ENCODE measurements at regions not wholly inside any gene's neighbourhood (a gene's known extent, or its start where the extent isn't known, plus 50 kb on each side); places are given as distances from the start of the nearest gene placed in this dataset.
"Not testable (repeated sequence)": the region's sequence is repeated elsewhere in the genome, so short reads cannot be mapped to it uniquely, and the experiment has no call there.

DNA sequence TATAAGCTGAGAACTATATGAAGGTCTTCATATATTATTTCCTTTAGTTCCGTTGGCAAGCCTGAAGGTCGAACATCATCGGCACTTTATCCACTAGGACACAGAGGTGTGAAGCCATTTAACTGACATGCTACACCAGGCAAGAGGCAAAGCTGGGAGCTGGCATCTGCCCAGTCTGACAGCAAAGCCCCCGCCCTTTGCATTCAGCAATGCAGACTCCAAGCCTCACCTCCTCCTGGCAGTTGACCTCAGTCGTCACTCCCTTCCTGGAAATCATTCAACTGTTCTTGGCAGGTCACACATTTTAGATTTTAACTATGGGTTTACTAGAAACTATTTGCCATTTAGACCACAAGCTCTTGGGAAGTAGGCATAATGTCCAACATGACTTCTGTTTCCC, 135.8 kb upstream of the FRG1 start:
- no peaks in the 10 kb centered on the region for H3K36me3 ChIP-seq
- H3K4me3 ChIP-seq, result no peak overlapping the region
- no peaks in the 10 kb centered on the region for H3K4me1 ChIP-seq
- peaks cover 0 to 37% (median 0%) of the 10 kb centered on the region in 4 donors for H3K9me3 ChIP-seq
- WGBS, 2 donors, result 62 to 68% methylated on average over 5 of the region's 5 CpGs
- TF ChIP-seq EP300 (IDR thresholded peaks at IDR 0.05) (no peak), POLR2A (IDR thresholded peaks at IDR 0.05) (no peak)
- TF ChIP-seq, protein P1, sequence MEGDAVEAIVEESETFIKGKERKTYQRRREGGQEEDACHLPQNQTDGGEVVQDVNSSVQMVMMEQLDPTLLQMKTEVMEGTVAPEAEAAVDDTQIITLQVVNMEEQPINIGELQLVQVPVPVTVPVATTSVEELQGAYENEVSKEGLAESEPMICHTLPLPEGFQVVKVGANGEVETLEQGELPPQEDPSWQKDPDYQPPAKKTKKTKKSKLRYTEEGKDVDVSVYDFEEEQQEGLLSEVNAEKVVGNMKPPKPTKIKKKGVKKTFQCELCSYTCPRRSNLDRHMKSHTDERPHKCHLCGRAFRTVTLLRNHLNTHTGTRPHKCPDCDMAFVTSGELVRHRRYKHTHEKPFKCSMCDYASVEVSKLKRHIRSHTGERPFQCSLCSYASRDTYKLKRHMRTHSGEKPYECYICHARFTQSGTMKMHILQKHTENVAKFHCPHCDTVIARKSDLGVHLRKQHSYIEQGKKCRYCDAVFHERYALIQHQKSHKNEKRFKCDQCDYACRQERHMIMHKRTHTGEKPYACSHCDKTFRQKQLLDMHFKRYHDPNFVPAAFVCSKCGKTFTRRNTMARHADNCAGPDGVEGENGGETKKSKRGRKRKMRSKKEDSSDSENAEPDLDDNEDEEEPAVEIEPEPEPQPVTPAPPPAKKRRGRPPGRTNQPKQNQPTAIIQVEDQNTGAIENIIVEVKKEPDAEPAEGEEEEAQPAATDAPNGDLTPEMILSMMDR (IDR thresholded peaks at IDR 0.05), result no peak
- no peaks in the 10 kb centered on the region for H3K27me3 ChIP-seq
- no peak for DNase-seq (ENCODE audit: low spot score in 2 of 2)
- no peak overlapping the region for H3K27ac ChIP-seq

- Histone ChIP-seq H3K9me3 (peaks cover 0 to 46% (median 0%) of the 10 kb centered on the region in 4 donors), H3K36me3 (no peaks in the 10 kb centered on the region), H3K27ac (no peak overlapping the region), H3K4me3 (no peak overlapping the region), H3K27me3 (no peaks in the 10 kb centered on the region), H3K4me1 (no peaks in the 10 kb centered on the region)
- TF ChIP-seq, protein P1 (IDR thresholded peaks at IDR 0.05), result no peak
- TF ChIP-seq EP300 (IDR thresholded peaks at IDR 0.05) (no peak), POLR2A (IDR thresholded peaks at IDR 0.05) (no peak)
- 70 to 76% methylated on average over 6 of the region's 6 CpGs for WGBS, 2 donors
- DNase-seq (ENCODE audit: low spot score in 2 of 2), result no peak
These were observed 134.2 kb upstream of the FRG1 start for GRCh38 chr4:189806506-189806905.

DNA sequence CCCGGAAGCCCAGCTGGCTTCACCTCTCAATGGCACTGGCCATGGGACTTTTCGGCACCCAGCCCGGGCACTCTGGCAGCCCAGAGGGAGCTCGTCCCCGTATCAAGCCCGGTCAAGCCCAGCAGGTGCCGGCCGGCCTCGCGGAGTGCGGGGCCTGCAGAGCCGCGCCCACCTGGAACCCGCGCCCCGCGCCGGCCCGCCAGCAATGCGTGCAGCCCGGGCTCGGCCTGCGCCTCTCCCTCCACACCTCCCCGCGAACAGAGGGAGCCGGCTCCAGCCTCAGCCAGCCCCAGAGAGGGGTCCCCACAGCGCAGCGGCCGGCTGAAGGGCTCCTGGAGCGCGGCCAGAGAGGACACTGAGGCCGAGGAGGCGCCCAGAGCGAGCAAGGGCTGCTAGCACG, 133.6 kb upstream of the FRG1 start:
- no peaks in the 10 kb centered on the region for H3K27me3 ChIP-seq
- H3K27ac ChIP-seq, result no peak overlapping the region
- H3K9me3 ChIP-seq, result peaks cover 0 to 46% (median 0%) of the 10 kb centered on the region in 4 donors
- TF ChIP-seq POLR2A (IDR thresholded peaks at IDR 0.05) (no peak), EP300 (IDR thresholded peaks at IDR 0.05) (no peak)
- TF ChIP-seq, protein P1 (IDR thresholded peaks at IDR 0.05), result no peak
- no peak overlapping the region for H3K4me3 ChIP-seq
- no peaks in the 10 kb centered on the region for H3K36me3 ChIP-seq
- no peaks in the 10 kb centered on the region for H3K4me1 ChIP-seq
- DNase-seq (ENCODE audit: low spot score in 2 of 2), result no peak
- 87 to 89% methylated on average over 28 to 33 of the region's 35 CpGs for WGBS, 2 donors

GRCh38 chr4:189809241-189809735, 131.4 kb upstream of the FRG1 start:
- no peak overlapping the region for H3K27ac ChIP-seq
- TF ChIP-seq EP300 (IDR thresholded peaks at IDR 0.05) (no peak), POLR2A (IDR thresholded peaks at IDR 0.05) (no peak)
- TF ChIP-seq, protein P1 (IDR thresholded peaks at IDR 0.05), result no peak
- H3K4me3 ChIP-seq, result no peak overlapping the region
- H3K9me3 ChIP-seq, result peaks cover 0 to 46% (median 0%) of the 10 kb centered on the region in 4 donors
- H3K36me3 ChIP-seq, result no peaks in the 10 kb centered on the region
- no peak for DNase-seq (ENCODE audit: low spot score in 2 of 2)
- H3K27me3 ChIP-seq, result no peaks in the 10 kb centered on the region
- 88 to 89% methylated on average over 5 of the region's 5 CpGs for WGBS, 2 donors
- H3K4me1 ChIP-seq, result no peaks in the 10 kb centered on the region

DNA sequence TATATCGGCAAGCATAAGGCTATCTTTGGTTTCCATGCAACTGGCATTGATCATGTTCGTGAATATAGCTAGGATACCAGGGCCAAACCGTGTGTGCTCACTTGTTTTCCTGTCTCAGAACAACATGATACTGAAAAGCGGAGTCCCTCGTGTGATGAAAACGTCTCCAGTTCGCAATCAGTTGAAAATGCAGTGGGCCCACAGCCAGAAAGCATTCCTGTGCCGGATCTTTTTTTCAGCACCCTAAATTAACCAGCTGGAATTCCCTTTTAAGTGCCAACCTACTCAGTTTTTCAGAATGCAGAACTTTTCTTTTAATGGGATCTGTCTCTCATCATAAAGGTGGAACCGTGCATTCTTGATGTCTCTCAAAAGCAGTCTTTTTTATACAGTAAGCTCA, 130.8 kb upstream of the FRG1 start:
- H3K27ac ChIP-seq, result no peak overlapping the region

DNA sequence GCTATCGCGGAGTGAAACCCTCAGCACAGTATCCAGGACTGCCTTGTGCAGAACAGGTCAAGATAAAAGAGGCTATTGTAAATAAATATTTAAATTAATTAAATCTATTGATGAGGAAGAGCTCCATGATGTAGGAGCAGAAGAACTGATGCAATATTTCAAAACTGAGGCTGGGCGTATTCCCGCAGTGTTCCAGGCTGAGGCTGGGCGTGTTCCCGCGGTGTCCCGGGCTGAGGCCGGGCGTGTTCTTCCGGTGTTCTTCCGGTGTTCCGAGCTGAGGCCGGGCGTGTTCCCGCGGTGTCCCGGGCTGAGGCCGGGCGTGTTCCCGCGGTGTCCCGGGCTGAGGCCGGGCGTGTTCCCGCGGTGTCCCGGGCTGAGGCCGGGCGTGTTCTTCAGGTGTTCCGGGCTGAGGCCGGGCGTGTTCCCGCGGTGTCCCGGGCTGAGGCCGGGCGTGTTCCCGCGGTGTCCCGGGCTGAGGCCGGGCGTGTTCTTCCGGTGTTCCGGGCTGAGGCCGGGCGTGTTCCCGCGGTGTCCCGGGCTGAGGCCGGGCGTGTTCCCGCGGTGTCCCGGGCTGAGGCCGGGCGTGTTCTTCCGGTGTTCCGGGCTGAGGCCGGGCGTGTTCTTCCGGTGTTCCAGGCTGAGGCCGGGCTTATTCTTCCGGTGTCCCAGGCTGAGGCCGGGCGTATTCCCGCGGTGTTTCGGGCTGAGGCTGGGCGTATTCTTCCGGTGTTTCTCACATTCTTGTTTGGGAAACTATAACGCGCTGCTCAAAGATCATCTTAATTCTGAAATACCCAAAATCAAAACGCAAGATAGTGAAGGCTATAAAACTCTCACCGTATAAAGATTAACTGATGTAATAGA, 130.1 kb upstream of the FRG1 start:
- DNase-seq (ENCODE audit: low spot score in 2 of 2); H3K36me3 ChIP-seq; H3K27me3 ChIP-seq; H3K4me1 ChIP-seq: not testable (repeated sequence)
- H3K4me3 ChIP-seq, result peak overlapping the region in 1 of 4 donors; percentile 30
- 66 to 69% methylated on average over 50 to 51 of the region's 75 CpGs for WGBS, 2 donors
- H3K9me3 ChIP-seq, result peaks cover 0 to 46% (median 0%) of the 10 kb centered on the region in 4 donors
- H3K27ac ChIP-seq, result peak overlapping the region in 1 of 4 donors; percentile 11

More for the DNA sequence above, 130.8 kb upstream of the FRG1 start:
- no peak overlapping the region for H3K4me3 ChIP-seq
- no peaks in the 10 kb centered on the region for H3K36me3 ChIP-seq
- 65 to 71% methylated on average over 9 of the region's 9 CpGs for WGBS, 2 donors
- H3K4me1 ChIP-seq, result no peaks in the 10 kb centered on the region
- H3K9me3 ChIP-seq, result peaks cover 0 to 46% (median 0%) of the 10 kb centered on the region in 4 donors
- DNase-seq (ENCODE audit: low spot score in 2 of 2), result no peak
- TF ChIP-seq, protein P1 (IDR thresholded peaks at IDR 0.05), result no peak
- TF ChIP-seq POLR2A (IDR thresholded peaks at IDR 0.05) (no peak), EP300 (IDR thresholded peaks at IDR 0.05) (no peak)
- no peaks in the 10 kb centered on the region for H3K27me3 ChIP-seq
